WTC11 (cell line): ENCODE measurements at regions not wholly inside any gene's neighbourhood (a gene's known extent, or its start where the extent isn't known, plus 50 kb on each side); places are given as distances from the start of the nearest gene placed in this dataset.

Experiments used
- ATAC-seq: fragments of 200-7000 bp; cut with Tn5 transposase; 2 replicates; pipeline ENCODE4 v1.10.0; 2021; ENCODE audit warnings: mild to moderate bottlenecking, moderate library complexity
- CTCF ChIA-PET: fragments of 300-600 bp; sonication (Branson Sonifier 250); formaldehyde crosslinking; loops from one replicate; lab custom pipeline; 2021; ENCODE audit warnings: antibody characterized with exemption; lab: Charles Lee
- POLR2A ChIA-PET: fragments of 350-600 bp; sonication (Branson Sonifier 250); formaldehyde crosslinking; loops from one replicate; lab custom pipeline; 2021; ENCODE audit warnings: antibody characterized with exemption; lab: Charles Lee
- DNase-seq: peaks from one replicate; pipeline ENCODE4 v3.0.0; 2021; ENCODE audit warnings: low spot score
- H3K27ac Mint-ChIP-seq: 2 replicates; pipeline ENCODE4 v1.8.0; 2021; ENCODE audit warnings: mixed read lengths
- H3K27me3 Mint-ChIP-seq: 2 replicates; pipeline ENCODE4 v1.8.0; 2021; ENCODE audit warnings: low read depth, mild to moderate bottlenecking, moderate library complexity, mixed read lengths
- H3K36me3 Mint-ChIP-seq: 2 replicates; pipeline ENCODE4 v1.8.0; 2021; ENCODE audit warnings: mixed read lengths
- H3K4me1 Mint-ChIP-seq: 2 replicates; pipeline ENCODE4 v1.8.0; 2022; ENCODE audit warnings: mixed read lengths
- H3K4me3 Mint-ChIP-seq: 2 replicates; pipeline ENCODE4 v1.8.0; 2021; ENCODE audit warnings: mild to moderate bottlenecking, moderate library complexity, mixed read lengths
- H3K9me3 Mint-ChIP-seq: 2 replicates; pipeline ENCODE4 v1.8.0; 2021; ENCODE audit warnings: mixed read lengths
- ATF3 ChIP-seq: sonication (generic); formaldehyde crosslinking; conservative IDR thresholded peaks from 2 replicates; pipeline ENCODE4 v1.8.1; 2022; ENCODE audit warnings: mild to moderate bottlenecking, missing genetic modification reagents
- ELF4 ChIP-seq: sonication (generic); formaldehyde crosslinking; IDR thresholded peaks from 2 replicates; pipeline ENCODE4 v1.8.1; 2022; ENCODE audit warnings: low read depth, mild to moderate bottlenecking, moderate library complexity, missing genetic modification reagents
- EMX1 ChIP-seq: fragments of 250-450 bp; sonication (Bioruptor Pico); IDR thresholded peaks from 2 replicates; pipeline ENCODE4 v1.8.0; 2021; ENCODE audit warnings: mild to moderate bottlenecking
- FOXP4 ChIP-seq: sonication (generic); formaldehyde crosslinking; IDR thresholded peaks from 2 replicates; pipeline ENCODE4 v1.8.0; 2022; ENCODE audit warnings: mild to moderate bottlenecking, missing genetic modification reagents
- GABPB1 ChIP-seq: sonication (generic); formaldehyde crosslinking; IDR thresholded peaks from 2 replicates; pipeline ENCODE4 v1.8.1; 2023; ENCODE audit warnings: mild to moderate bottlenecking, missing genetic modification reagents
- HMGA2 ChIP-seq: fragments of 250-450 bp; sonication (Bioruptor Pico); IDR thresholded peaks from 2 replicates; pipeline ENCODE4 v1.4.0; 2021; ENCODE audit warnings: mild to moderate bottlenecking, moderate library complexity
- IRF2 ChIP-seq: sonication (generic); formaldehyde crosslinking; IDR thresholded peaks from 2 replicates; pipeline ENCODE4 v1.8.0; 2022; ENCODE audit warnings: low read depth, missing genetic modification reagents, borderline replicate concordance
- MXD4 ChIP-seq: fragments of 250-450 bp; sonication (Bioruptor Pico); IDR thresholded peaks from 2 replicates; pipeline ENCODE4 v1.8.0; 2021; ENCODE audit warnings: mild to moderate bottlenecking, moderate library complexity, borderline replicate concordance
- MYBL2 ChIP-seq: sonication (generic); formaldehyde crosslinking; IDR thresholded peaks from 2 replicates; pipeline ENCODE4 v1.8.1; 2023; ENCODE audit warnings: mild to moderate bottlenecking, moderate library complexity, missing genetic modification reagents
- NR3C1 ChIP-seq: sonication (generic); formaldehyde crosslinking; conservative IDR thresholded peaks from 2 replicates; pipeline ENCODE4 v1.8.1; 2023; ENCODE audit warnings: low read depth, mild to moderate bottlenecking, missing genetic modification reagents
- RELA ChIP-seq: sonication (generic); formaldehyde crosslinking; IDR thresholded peaks from 2 replicates; pipeline ENCODE4 v1.8.1; 2022; ENCODE audit warnings: missing genetic modification reagents, mild to moderate bottlenecking, borderline replicate concordance
- TEAD4 ChIP-seq: sonication (generic); formaldehyde crosslinking; IDR thresholded peaks from 2 replicates; pipeline ENCODE4 v1.8.0; 2022; ENCODE audit warnings: mild to moderate bottlenecking, missing genetic modification reagents
- ZBTB43 ChIP-seq: sonication (generic); formaldehyde crosslinking; IDR thresholded peaks from 2 replicates; pipeline ENCODE4 v1.8.1; 2023; ENCODE audit warnings: mild to moderate bottlenecking, missing genetic modification reagents
- ZNF423 ChIP-seq: fragments of 250-450 bp; sonication (Bioruptor Pico); IDR thresholded peaks from 2 replicates; pipeline ENCODE4 v2.1.2; 2022; ENCODE audit warnings: mild to moderate bottlenecking, moderate library complexity
- TF ChIP-seq, protein P1 (sequence below): fragments of 250-450 bp; sonication (Bioruptor Pico); IDR thresholded peaks from 2 replicates; pipeline ENCODE4 v2.1.2; 2022; ENCODE audit warnings: mild to moderate bottlenecking, moderate library complexity
- TF ChIP-seq, protein P2 (sequence below): sonication (generic); formaldehyde crosslinking; IDR thresholded peaks from 2 replicates; pipeline ENCODE4 v1.8.0; 2022; ENCODE audit warnings: mild to moderate bottlenecking, missing genetic modification reagents
- TF ChIP-seq, protein P3 (sequence below): sonication (generic); formaldehyde crosslinking; IDR thresholded peaks from 2 replicates; pipeline ENCODE4 v1.8.1; 2023; ENCODE audit warnings: mild to moderate bottlenecking, missing genetic modification reagents
- TF ChIP-seq, protein P4 (sequence below): sonication (generic); formaldehyde crosslinking; IDR thresholded peaks from 2 replicates; pipeline ENCODE4 v1.8.1; 2022; ENCODE audit warnings: mild to moderate bottlenecking, missing genetic modification reagents, moderate library complexity, borderline replicate concordance

DNA sequence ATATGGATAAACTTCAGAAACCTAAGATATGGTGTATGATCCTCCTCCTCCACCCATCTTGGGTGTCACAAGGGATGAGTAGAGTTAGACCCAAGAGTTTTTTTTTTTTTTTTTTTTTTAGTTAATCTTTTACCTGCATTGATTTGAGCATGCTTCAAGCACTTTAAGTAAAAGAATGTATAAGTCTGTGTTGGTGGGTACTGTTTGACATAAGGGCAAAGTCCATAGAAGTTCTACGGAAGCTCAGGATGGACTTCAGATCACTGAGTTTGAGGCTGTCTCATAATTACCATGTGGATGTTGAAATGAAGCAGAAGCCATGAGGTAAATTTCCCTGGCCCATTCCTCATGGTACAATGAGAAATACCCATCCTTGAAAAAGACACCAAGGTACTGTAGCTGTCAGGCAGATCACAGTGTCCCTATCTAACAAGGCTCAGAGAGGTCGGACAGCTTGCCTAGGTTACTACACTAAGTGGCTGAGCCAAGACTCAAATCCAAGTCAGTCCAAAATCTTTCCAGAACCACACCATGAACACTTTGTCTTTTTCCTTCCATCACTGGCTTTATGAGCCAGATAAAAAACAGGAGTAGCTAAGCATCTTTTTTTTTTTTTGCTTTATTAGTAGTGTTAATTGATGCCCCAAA lies 962.8 kb downstream of the CDH11 start:
- no peaks in the 10 kb centered on the region; the same call in 1 of the 2 replicates for H3K27me3 Mint-ChIP-seq
- ATAC-seq = no peak
- CTCF ChIA-PET = no interaction called here
- TF ChIP-seq HMGA2 (CRISPR knock-in tag) = no peak
- TF ChIP-seq GABPB1 (CRISPR knock-in tag) = 0 out of 2 replicates have a peak, but pooled peaks have one; percentile 51
- TF ChIP-seq, all 79 proteins: peak for 1
- DNase-seq = no peak
- no peaks in the 10 kb centered on the region for H3K36me3 Mint-ChIP-seq
- no peak overlapping the region for H3K27ac Mint-ChIP-seq
- H3K4me3 Mint-ChIP-seq = no peak overlapping the region
- H3K9me3 Mint-ChIP-seq = peaks cover 13% of the 10 kb centered on the region
- H3K4me1 Mint-ChIP-seq = peaks cover 14% of the 10 kb centered on the region
- POLR2A ChIA-PET = no interaction called here

- Mint-ChIP-seq H3K36me3 (no peaks in the 10 kb centered on the region), H3K9me3 (peaks cover 12% of the 10 kb centered on the region), H3K4me3 (no peak overlapping the region), H3K27me3 (no peaks in the 10 kb centered on the region; the same call in 1 of the 2 replicates), H3K27ac (no peak overlapping the region; the same call in 1 of the 2 replicates), H3K4me1 (peaks cover 20% of the 10 kb centered on the region)
- DNase-seq (no peak), ATAC-seq (0 out of 2 replicates have a peak, but pooled peaks have one; percentile 20)
- CTCF ChIA-PET = no interaction called here
- TF ChIP-seq RELA = no peak
- TF ChIP-seq, protein P1, sequence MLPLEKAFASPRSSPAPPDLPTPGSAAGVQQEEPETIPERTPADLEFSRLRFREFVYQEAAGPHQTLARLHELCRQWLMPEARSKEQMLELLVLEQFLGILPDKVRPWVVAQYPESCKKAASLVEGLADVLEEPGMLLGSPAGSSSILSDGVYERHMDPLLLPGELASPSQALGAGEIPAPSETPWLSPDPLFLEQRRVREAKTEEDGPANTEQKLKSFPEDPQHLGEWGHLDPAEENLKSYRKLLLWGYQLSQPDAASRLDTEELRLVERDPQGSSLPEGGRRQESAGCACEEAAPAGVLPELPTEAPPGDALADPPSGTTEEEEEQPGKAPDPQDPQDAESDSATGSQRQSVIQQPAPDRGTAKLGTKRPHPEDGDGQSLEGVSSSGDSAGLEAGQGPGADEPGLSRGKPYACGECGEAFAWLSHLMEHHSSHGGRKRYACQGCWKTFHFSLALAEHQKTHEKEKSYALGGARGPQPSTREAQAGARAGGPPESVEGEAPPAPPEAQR (CRISPR knock-in tag) = no peak
- POLR2A ChIA-PET = no interaction called here
These were observed 968.1 kb downstream of the CDH11 start for GRCh38 chr16:64153718-64154117.

DNA sequence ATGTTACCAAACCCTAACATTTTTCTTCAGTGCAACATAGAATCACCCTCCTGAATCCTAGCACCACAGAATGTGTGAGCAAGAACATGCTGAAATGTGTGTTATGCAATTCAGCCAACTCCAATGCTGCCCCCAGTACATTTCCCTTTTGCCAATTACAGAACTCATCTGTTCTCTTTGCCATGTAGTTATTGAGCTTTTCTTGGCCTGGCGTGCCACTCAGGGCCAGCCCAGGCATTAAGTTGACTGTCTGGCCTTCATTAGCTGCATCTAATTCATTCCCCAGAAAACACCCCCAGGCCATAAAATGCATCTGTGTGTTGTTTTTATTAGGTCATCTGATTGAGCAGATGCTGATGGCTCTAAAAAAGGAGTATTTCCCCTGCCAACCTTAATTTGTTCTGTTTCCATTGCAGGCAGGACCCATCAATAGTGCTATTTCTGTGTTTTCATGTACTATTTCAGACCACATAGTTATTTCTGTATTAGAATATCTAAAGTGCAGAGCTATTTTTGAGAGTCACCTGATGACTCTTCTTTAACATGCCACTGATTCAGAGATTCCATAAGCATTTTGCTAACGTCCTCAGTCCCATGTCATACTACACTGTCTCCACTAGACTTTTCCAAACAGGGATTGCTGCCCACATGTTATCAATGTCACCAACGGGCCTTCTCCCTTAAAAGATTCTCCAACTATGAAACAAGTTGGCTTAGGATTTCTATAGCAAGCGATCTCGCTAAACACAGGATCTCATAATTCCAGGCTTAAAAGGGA lies 969.7 kb downstream of the CDH11 start:
- no peaks in the 10 kb centered on the region for H3K27me3 Mint-ChIP-seq
- peaks cover 13% of the 10 kb centered on the region for H3K9me3 Mint-ChIP-seq
- H3K36me3 Mint-ChIP-seq = no peaks in the 10 kb centered on the region
- no peak for TF ChIP-seq ZNF423 (CRISPR knock-in tag)
- no peak for TF ChIP-seq TEAD4 (CRISPR knock-in tag)
- TF ChIP-seq GABPB1 (CRISPR knock-in tag) = no peak
- TF ChIP-seq EMX1 (CRISPR knock-in tag) = no peak
- no peak for TF ChIP-seq ZBTB43 (CRISPR knock-in tag)
- TF ChIP-seq, protein P2, sequence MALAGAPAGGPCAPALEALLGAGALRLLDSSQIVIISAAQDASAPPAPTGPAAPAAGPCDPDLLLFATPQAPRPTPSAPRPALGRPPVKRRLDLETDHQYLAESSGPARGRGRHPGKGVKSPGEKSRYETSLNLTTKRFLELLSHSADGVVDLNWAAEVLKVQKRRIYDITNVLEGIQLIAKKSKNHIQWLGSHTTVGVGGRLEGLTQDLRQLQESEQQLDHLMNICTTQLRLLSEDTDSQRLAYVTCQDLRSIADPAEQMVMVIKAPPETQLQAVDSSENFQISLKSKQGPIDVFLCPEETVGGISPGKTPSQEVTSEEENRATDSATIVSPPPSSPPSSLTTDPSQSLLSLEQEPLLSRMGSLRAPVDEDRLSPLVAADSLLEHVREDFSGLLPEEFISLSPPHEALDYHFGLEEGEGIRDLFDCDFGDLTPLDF = no peak
- no peak for TF ChIP-seq MXD4 (CRISPR knock-in tag)
- no peak for TF ChIP-seq ELF4 (CRISPR knock-in tag)
- ChIA-PET POLR2A (no interaction called here), CTCF (no interaction called here)
- DNase-seq (no peak), ATAC-seq (no peak)
- H3K4me1 Mint-ChIP-seq = peaks cover 20% of the 10 kb centered on the region
- no peak overlapping the region for H3K4me3 Mint-ChIP-seq
- no peak overlapping the region for H3K27ac Mint-ChIP-seq

GRCh38 chr16:64150193-64150592 lies 971.7 kb downstream of the CDH11 start:
- ChIA-PET POLR2A (no interaction called here), CTCF (no interaction called here)
- Mint-ChIP-seq H3K36me3 (no peaks in the 10 kb centered on the region), H3K27ac (no peak overlapping the region), H3K9me3 (peaks cover 6% of the 10 kb centered on the region), H3K4me3 (no peak overlapping the region), H3K4me1 (peaks cover 10% of the 10 kb centered on the region), H3K27me3 (no peaks in the 10 kb centered on the region)
- DNase-seq = no peak
- no peak for ATAC-seq
- TF ChIP-seq GABPB1 (CRISPR knock-in tag) (no peak), MYBL2 (no peak), FOXP4 (no peak), ATF3 (no peak), IRF2 (CRISPR knock-in tag) (no peak), NR3C1 (no peak)
- TF ChIP-seq, protein P3, sequence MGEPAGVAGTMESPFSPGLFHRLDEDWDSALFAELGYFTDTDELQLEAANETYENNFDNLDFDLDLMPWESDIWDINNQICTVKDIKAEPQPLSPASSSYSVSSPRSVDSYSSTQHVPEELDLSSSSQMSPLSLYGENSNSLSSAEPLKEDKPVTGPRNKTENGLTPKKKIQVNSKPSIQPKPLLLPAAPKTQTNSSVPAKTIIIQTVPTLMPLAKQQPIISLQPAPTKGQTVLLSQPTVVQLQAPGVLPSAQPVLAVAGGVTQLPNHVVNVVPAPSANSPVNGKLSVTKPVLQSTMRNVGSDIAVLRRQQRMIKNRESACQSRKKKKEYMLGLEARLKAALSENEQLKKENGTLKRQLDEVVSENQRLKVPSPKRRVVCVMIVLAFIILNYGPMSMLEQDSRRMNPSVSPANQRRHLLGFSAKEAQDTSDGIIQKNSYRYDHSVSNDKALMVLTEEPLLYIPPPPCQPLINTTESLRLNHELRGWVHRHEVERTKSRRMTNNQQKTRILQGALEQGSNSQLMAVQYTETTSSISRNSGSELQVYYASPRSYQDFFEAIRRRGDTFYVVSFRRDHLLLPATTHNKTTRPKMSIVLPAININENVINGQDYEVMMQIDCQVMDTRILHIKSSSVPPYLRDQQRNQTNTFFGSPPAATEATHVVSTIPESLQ (CRISPR knock-in tag) = no peak
- TF ChIP-seq, protein P4, sequence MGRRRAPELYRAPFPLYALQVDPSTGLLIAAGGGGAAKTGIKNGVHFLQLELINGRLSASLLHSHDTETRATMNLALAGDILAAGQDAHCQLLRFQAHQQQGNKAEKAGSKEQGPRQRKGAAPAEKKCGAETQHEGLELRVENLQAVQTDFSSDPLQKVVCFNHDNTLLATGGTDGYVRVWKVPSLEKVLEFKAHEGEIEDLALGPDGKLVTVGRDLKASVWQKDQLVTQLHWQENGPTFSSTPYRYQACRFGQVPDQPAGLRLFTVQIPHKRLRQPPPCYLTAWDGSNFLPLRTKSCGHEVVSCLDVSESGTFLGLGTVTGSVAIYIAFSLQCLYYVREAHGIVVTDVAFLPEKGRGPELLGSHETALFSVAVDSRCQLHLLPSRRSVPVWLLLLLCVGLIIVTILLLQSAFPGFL = no peak
